RWPE2 (cell line): ENCODE measurements at regions not wholly inside any gene's neighbourhood (a gene's known extent, or its start where the extent isn't known, plus 50 kb on each side); places are given as distances from the start of the nearest gene placed in this dataset.
"Not testable (repeated sequence)": the region's sequence is repeated elsewhere in the genome, so short reads cannot be mapped to it uniquely, and the experiment has no call there.

Experiments
- ATAC-seq: fragments of 200-7000 bp; cut with Tn5 transposase; 3 replicates; pipeline ENCODE4 v1.9.1; 2021; ENCODE audit warnings: low read depth
- DNase-seq: peaks from one replicate; pipeline ENCODE4 v3.0.0-alpha.2; 2020; ENCODE audit warnings: low spot score
- H3K27ac ChIP-seq: fragments of 450-650 bp; 2 replicates; pipeline ENCODE4 v1.5.1; 2017; ENCODE audit warnings: mild to moderate bottlenecking; ENCODE audit not compliant: poor library complexity, severe bottlenecking
- H3K27me3 ChIP-seq: fragments of 250-450 bp; sonication (Bioruptor Pico); 2 replicates; pipeline ENCODE4 v1.5.1; 2021; ENCODE audit warnings: mild to moderate bottlenecking, moderate library complexity; ENCODE audit not compliant: insufficient read depth, poor library complexity, severe bottlenecking
- H3K36me3 ChIP-seq: fragments of 250-450 bp; sonication (Bioruptor Pico); 2 replicates; pipeline ENCODE4 v1.5.1; 2020; ENCODE audit warnings: low read depth, mild to moderate bottlenecking, moderate library complexity
- H3K4me1 ChIP-seq: fragments of 250-450 bp; sonication (Bioruptor Pico); 2 replicates; pipeline ENCODE4 v1.5.1; 2021; ENCODE audit warnings: mild to moderate bottlenecking, moderate library complexity; ENCODE audit not compliant: insufficient read depth, poor library complexity, severe bottlenecking
- H3K4me3 ChIP-seq: fragments of 250-450 bp; sonication (Bioruptor Pico); 2 replicates; pipeline ENCODE4 v1.5.1; 2021; ENCODE audit warnings: mild to moderate bottlenecking, moderate library complexity; ENCODE audit not compliant: severe bottlenecking
- H3K9me3 ChIP-seq: fragments of 250-450 bp; sonication (Bioruptor Pico); 2 replicates; pipeline ENCODE4 v1.5.1; 2021; ENCODE audit warnings: mild to moderate bottlenecking, moderate library complexity; ENCODE audit not compliant: severe bottlenecking
- CTCF ChIP-seq: fragments of 450-650 bp; IDR thresholded peaks from one replicate; pipeline ENCODE4 v1.5.1; 2017; ENCODE audit warnings: mild to moderate bottlenecking, moderate library complexity; ENCODE audit not compliant: poor library complexity, severe bottlenecking

GRCh38 chr4:1548827-1549637, 135.1 kb downstream of the FAM53A start:
- not testable (repeated sequence) for H3K36me3 ChIP-seq, H3K9me3 ChIP-seq, H3K27ac ChIP-seq, H3K4me1 ChIP-seq, H3K4me3 ChIP-seq, DNase-seq
- ATAC-seq: peak; percentile 76
- peak; percentile 78 for TF ChIP-seq CTCF
- peaks cover 11% of the 10 kb centered on the region for H3K27me3 ChIP-seq

GRCh38 chr4:1547856-1548826, 136.0 kb downstream of the FAM53A start:
- no peaks in the 10 kb centered on the region for H3K9me3 ChIP-seq
- DNase-seq: no peak
- H3K4me3 ChIP-seq: no peak overlapping the region
- no peaks in the 10 kb centered on the region for H3K36me3 ChIP-seq
- H3K27ac ChIP-seq: no peak overlapping the region
- no peaks in the 10 kb centered on the region for H3K4me1 ChIP-seq
- TF ChIP-seq CTCF: no peak
- ATAC-seq: no peak
- peaks cover 5% of the 10 kb centered on the region for H3K27me3 ChIP-seq

GRCh38 chr4:1547131-1547855, 136.8 kb downstream of the FAM53A start:
- Histone ChIP-seq H3K4me3 (no peak overlapping the region), H3K27me3 (no peaks in the 10 kb centered on the region), H3K27ac (no peak overlapping the region), H3K4me1 (no peaks in the 10 kb centered on the region), H3K36me3 (no peaks in the 10 kb centered on the region), H3K9me3 (no peaks in the 10 kb centered on the region)
- no peak for TF ChIP-seq CTCF
- no peak for DNase-seq
- ATAC-seq: no peak

GRCh38 chr4:1544861-1545281, 138.6 kb upstream of the NKX1-1 start:
- ATAC-seq: peak; percentile 30; the same call in 2 of the 3 replicates

GRCh38 chr4:1544435-1544834, 138.2 kb upstream of the NKX1-1 start:
- H3K27ac ChIP-seq, H3K36me3 ChIP-seq, DNase-seq, H3K4me3 ChIP-seq, H3K27me3 ChIP-seq, H3K4me1 ChIP-seq, H3K9me3 ChIP-seq: not testable (repeated sequence)
- ATAC-seq: peak; percentile 14; the same call in 1 of the 3 replicates

More at GRCh38 chr4:1544861-1545281, 138.6 kb upstream of the NKX1-1 start:
- Histone ChIP-seq H3K4me3 (no peak overlapping the region), H3K27ac (no peak overlapping the region), H3K27me3 (no peaks in the 10 kb centered on the region), H3K4me1 (no peaks in the 10 kb centered on the region), H3K9me3 (no peaks in the 10 kb centered on the region), H3K36me3 (no peaks in the 10 kb centered on the region)
- no peak for DNase-seq
- no peak for TF ChIP-seq CTCF
